ENCODE measurements at regions not wholly inside any gene's neighbourhood (a gene's known extent, or its start where the extent isn't known, plus 50 kb on each side); places are given as distances from the start of the nearest gene placed in this dataset.

GRCh38 chr3:94596141-94596540 is 533.3 kb downstream of the NSUN3 start (continued):
- TF ChIP-seq CBX8 (IDR thresholded peaks at IDR 0.05; ENCODE audit: borderline replicate concordance, low read depth, low read length) (no peak), EGR1 (IDR thresholded peaks at IDR 0.05; ENCODE audit: borderline replicate concordance, low read depth, low read length) (no peak)

Measured in H1 (cell line).